Glutamatergic neuron (in vitro differentiated cells): ENCODE measurements at regions not wholly inside any gene's neighbourhood (a gene's known extent, or its start where the extent isn't known, plus 50 kb on each side); places are given as distances from the start of the nearest gene placed in this dataset.

Experiments used
- DNase-seq: peaks from one replicate; pipeline ENCODE4 v3.0.0; 2022
- H3K27ac Mint-ChIP-seq: one replicate; pipeline ENCODE4 v1.8.0; 2020; ENCODE audit warnings: mild to moderate bottlenecking, mixed read lengths, inconsistent platforms; ENCODE audit not compliant: unreplicated experiment
- H3K27me3 Mint-ChIP-seq: one replicate; pipeline ENCODE4 v1.8.0; 2020; ENCODE audit warnings: mild to moderate bottlenecking, moderate library complexity, mixed read lengths, inconsistent platforms; ENCODE audit not compliant: unreplicated experiment
- H3K36me3 Mint-ChIP-seq: one replicate; pipeline ENCODE4 v1.8.0; 2020; ENCODE audit warnings: mild to moderate bottlenecking, mixed read lengths, inconsistent platforms; ENCODE audit not compliant: unreplicated experiment
- H3K4me1 Mint-ChIP-seq: one replicate; pipeline ENCODE4 v1.8.0; 2020; ENCODE audit warnings: mild to moderate bottlenecking, low read depth, mixed read lengths, inconsistent platforms; ENCODE audit not compliant: unreplicated experiment
- H3K4me3 Mint-ChIP-seq: one replicate; pipeline ENCODE4 v1.8.0; 2020; ENCODE audit warnings: mild to moderate bottlenecking, mixed read lengths, inconsistent platforms; ENCODE audit not compliant: unreplicated experiment
- H3K9me3 Mint-ChIP-seq: one replicate; pipeline ENCODE4 v1.8.0; 2020; ENCODE audit warnings: mild to moderate bottlenecking, moderate library complexity, mixed read lengths, inconsistent platforms; ENCODE audit not compliant: unreplicated experiment
- TF ChIP-seq, protein P1 (sequence below): fragments of 200-600 bp; sonication (generic); IDR thresholded peaks from one replicate; pipeline ENCODE4 v1.5.0; 2021; ENCODE audit not compliant: partially characterized antibody, unreplicated experiment

DNA sequence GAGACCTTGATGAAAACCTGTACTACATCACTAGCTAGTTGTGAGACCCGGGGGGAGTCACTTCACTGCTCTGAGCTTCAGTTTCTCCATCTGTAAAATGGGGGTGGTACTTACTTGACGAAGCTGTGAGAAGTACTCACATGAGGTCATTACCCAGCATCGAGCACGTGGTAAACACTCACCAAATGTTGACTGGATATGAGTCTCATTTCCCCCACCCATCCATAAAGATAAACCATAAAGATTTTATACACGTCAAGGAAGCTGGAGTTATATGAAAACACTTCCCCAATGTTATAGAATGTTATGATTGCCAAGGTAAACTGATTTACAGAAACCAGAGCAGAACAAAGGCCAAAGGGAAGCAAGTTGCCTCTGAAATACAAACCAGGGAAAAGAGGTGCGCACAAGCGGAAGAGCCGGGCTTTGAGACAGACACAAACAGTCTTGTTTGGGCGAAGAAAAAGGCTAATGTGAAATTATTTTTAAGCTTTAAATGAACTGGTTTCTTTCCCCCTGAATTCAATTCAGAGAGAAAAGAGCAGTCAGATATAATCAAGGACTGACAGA lies 536.8 kb downstream of the MED13L start:
- H3K4me1 Mint-ChIP-seq = no peaks in the 10 kb centered on the region
- no peaks in the 10 kb centered on the region for H3K9me3 Mint-ChIP-seq
- H3K36me3 Mint-ChIP-seq = no peaks in the 10 kb centered on the region
- no peak for DNase-seq
- peaks cover 1% of the 10 kb centered on the region for H3K27me3 Mint-ChIP-seq
- no peak overlapping the region for H3K4me3 Mint-ChIP-seq
- TF ChIP-seq, protein P1, sequence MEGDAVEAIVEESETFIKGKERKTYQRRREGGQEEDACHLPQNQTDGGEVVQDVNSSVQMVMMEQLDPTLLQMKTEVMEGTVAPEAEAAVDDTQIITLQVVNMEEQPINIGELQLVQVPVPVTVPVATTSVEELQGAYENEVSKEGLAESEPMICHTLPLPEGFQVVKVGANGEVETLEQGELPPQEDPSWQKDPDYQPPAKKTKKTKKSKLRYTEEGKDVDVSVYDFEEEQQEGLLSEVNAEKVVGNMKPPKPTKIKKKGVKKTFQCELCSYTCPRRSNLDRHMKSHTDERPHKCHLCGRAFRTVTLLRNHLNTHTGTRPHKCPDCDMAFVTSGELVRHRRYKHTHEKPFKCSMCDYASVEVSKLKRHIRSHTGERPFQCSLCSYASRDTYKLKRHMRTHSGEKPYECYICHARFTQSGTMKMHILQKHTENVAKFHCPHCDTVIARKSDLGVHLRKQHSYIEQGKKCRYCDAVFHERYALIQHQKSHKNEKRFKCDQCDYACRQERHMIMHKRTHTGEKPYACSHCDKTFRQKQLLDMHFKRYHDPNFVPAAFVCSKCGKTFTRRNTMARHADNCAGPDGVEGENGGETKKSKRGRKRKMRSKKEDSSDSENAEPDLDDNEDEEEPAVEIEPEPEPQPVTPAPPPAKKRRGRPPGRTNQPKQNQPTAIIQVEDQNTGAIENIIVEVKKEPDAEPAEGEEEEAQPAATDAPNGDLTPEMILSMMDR = no peak
- H3K27ac Mint-ChIP-seq = no peak overlapping the region

DNA sequence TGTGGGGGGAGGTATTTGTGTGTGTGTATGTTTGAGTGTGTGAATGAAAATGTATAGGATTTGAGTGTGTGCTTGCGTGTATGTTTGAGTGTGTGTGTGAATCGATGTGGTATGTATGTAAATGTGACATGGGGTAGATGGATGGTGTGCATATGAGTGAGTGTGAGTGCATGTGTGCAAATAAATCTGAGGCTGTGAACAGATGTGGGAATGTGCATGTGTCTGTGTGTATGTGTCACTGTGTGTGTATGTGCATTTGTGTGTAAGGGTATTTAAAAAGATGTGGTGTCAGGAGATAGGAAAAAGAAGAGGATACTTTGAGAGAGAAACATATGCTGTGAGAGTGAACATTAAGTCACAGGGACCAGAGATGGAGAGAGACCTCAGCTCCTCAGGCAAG lies 539.6 kb downstream of the MED13L start:
- H3K4me1 Mint-ChIP-seq = no peaks in the 10 kb centered on the region
- H3K36me3 Mint-ChIP-seq = no peaks in the 10 kb centered on the region
- no peak for DNase-seq
- peaks cover 1% of the 10 kb centered on the region for H3K27me3 Mint-ChIP-seq
- no peak overlapping the region for H3K4me3 Mint-ChIP-seq
- H3K9me3 Mint-ChIP-seq = no peaks in the 10 kb centered on the region
- no peak overlapping the region for H3K27ac Mint-ChIP-seq
- TF ChIP-seq, protein P1 = no peak

DNA sequence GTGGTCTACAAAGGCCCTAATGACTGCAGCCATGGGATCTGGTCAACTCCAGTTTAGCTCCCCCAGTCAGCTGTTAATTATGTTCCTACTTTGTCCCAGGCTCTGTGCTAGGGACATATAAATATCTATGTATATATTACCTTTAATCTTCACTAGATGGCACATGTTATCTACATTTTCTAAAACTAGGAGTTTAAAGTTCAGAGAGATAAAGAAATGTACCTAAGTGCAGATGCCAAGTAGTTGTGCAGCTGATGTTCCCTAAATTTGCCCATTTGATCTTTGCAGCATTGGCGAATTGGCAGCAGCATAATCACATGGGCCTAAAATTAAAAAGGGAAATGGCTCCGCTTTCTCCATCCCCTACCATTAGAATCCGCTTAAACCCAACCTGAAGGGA lies 541.1 kb downstream of the MED13L start:
- no peak overlapping the region for H3K27ac Mint-ChIP-seq
- H3K9me3 Mint-ChIP-seq = no peaks in the 10 kb centered on the region
- peaks cover 1% of the 10 kb centered on the region for H3K27me3 Mint-ChIP-seq
- TF ChIP-seq, protein P1 = no peak
- H3K4me1 Mint-ChIP-seq = no peaks in the 10 kb centered on the region
- no peak overlapping the region for H3K4me3 Mint-ChIP-seq
- no peaks in the 10 kb centered on the region for H3K36me3 Mint-ChIP-seq
- no peak for DNase-seq

DNA sequence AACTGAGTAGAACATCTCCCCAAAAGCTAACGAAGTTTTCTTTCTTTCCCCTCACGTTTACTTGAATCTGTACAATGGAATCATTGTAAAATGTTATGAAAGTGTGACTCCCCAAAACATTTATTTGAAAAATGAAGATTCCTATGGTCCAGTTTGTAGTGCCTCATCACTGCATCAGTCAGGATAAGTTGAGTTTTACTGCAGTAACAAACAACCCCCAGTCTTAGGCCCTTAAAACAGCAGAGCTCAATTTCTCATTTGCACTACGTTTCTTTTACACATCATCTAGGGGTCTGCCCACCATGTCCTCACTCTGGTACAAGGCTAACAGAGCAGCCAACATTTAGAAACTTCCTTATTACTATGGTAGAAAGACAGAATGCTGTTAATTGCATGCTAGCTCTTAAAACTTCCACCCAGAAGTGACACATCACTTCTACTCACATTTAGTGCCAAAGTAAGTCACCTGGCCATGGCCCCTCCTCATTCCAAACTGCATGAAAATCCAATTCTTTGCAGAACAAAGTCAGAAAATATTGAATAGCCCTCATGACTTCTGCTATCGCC lies 546.4 kb downstream of the MED13L start:
- Mint-ChIP-seq H3K4me3 (no peak overlapping the region), H3K4me1 (no peaks in the 10 kb centered on the region), H3K27ac (no peak overlapping the region), H3K9me3 (no peaks in the 10 kb centered on the region), H3K27me3 (no peaks in the 10 kb centered on the region), H3K36me3 (no peaks in the 10 kb centered on the region)
- TF ChIP-seq, protein P1 = no peak
- DNase-seq = no peak

DNA sequence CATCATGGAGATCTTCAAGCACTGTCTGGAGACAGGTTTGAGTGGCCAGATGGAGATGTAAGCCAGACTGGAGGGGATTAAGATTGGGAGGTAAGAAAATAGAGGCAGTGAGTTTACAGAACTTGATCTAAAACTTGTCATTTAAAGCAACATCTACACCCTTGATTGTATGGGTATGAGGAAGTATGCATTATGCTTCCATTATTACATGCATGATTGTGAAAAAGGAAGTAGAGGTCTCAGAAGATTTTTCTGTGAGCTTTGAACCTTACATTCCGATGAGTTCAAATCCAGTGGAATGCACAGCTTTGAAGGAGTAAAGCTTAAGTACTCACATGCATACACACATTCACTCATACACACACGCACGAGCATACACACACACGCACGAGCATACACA lies 550.8 kb downstream of the MED13L start:
- TF ChIP-seq, protein P1 = no peak
- H3K9me3 Mint-ChIP-seq = no peaks in the 10 kb centered on the region
- DNase-seq = no peak
- H3K4me3 Mint-ChIP-seq = no peak overlapping the region
- H3K27ac Mint-ChIP-seq = no peak overlapping the region
- H3K4me1 Mint-ChIP-seq = no peaks in the 10 kb centered on the region
- H3K27me3 Mint-ChIP-seq = no peaks in the 10 kb centered on the region
- H3K36me3 Mint-ChIP-seq = peaks cover 6% of the 10 kb centered on the region
